CD4-positive, alpha-beta T cell treated with Interleukin-15 for 4 hours (primary cell): ENCODE measurements at regions not wholly inside any gene's neighbourhood (a gene's known extent, or its start where the extent isn't known, plus 50 kb on each side); places are given as distances from the start of the nearest gene placed in this dataset.

Experiments used
- DNase-seq: peaks from one replicate; pipeline ENCODE4 v3.0.0-alpha.2; 2020; ENCODE audit warnings: low spot score

GRCh38 chr10:130869179-130869841 lies 442.2 kb downstream of the TCERG1L start:
- DNase-seq = no peak

- no peak for DNase-seq
These were observed 440.1 kb downstream of the TCERG1L start for GRCh38 chr10:130871406-130871805.

GRCh38 chr10:130873636-130874035 lies 437.9 kb downstream of the TCERG1L start:
- DNase-seq = no peak

GRCh38 chr10:130875116-130875515 lies 436.4 kb downstream of the TCERG1L start:
- no peak for DNase-seq

- no peak for DNase-seq
These were observed 435.5 kb downstream of the TCERG1L start for GRCh38 chr10:130875897-130876472.

- no peak for DNase-seq
These were observed 434.4 kb downstream of the TCERG1L start for GRCh38 chr10:130877126-130877525.

GRCh38 chr10:130878131-130878530 lies 433.4 kb downstream of the TCERG1L start:
- no peak for DNase-seq

- no peak for DNase-seq
These were observed 428.6 kb downstream of the TCERG1L start for GRCh38 chr10:130882906-130883305.

- DNase-seq = no peak
These were observed 427.1 kb downstream of the TCERG1L start for GRCh38 chr10:130884456-130884855.

- DNase-seq = no peak
These were observed 426.4 kb downstream of the TCERG1L start for GRCh38 chr10:130885021-130885655.

- no peak for DNase-seq
These were observed 424.4 kb downstream of the TCERG1L start for GRCh38 chr10:130887170-130887569.

- DNase-seq = no peak
These were observed 423.0 kb downstream of the TCERG1L start for GRCh38 chr10:130888493-130888892.

GRCh38 chr10:130889240-130889639 lies 422.3 kb downstream of the TCERG1L start:
- no peak for DNase-seq

GRCh38 chr10:130889780-130890179 lies 421.7 kb downstream of the TCERG1L start:
- no peak for DNase-seq

GRCh38 chr10:130891066-130891465 lies 420.5 kb downstream of the TCERG1L start:
- DNase-seq = no peak

GRCh38 chr10:130894471-130894870 lies 417.1 kb downstream of the TCERG1L start:
- DNase-seq = no peak

GRCh38 chr10:130895161-130895560 lies 416.4 kb downstream of the TCERG1L start:
- DNase-seq = no peak

GRCh38 chr10:130897815-130898214 lies 413.7 kb downstream of the TCERG1L start:
- no peak for DNase-seq

- no peak for DNase-seq
These were observed 413.1 kb downstream of the TCERG1L start for GRCh38 chr10:130898381-130898780.

- DNase-seq = no peak
These were observed 411.7 kb downstream of the TCERG1L start for GRCh38 chr10:130899856-130900255.

- DNase-seq = no peak
These were observed 410.9 kb downstream of the TCERG1L start for GRCh38 chr10:130900441-130901160.

GRCh38 chr10:130901311-130902165 lies 410.0 kb downstream of the TCERG1L start:
- DNase-seq = no peak
